GM23248 (cell line): ENCODE measurements at regions not wholly inside any gene's neighbourhood (a gene's known extent, or its start where the extent isn't known, plus 50 kb on each side); places are given as distances from the start of the nearest gene placed in this dataset.

Experiments used
- DNase-seq: peaks from one replicate; pipeline ENCODE4 v3.0.0-alpha.2; 2015
- H2AFZ ChIP-seq: fragments of 200-600 bp; sonication (generic); 2 replicates; pipeline ENCODE4 v1.6.1; 2016; ENCODE audit warnings: antibody characterized with exemption
- H3F3A ChIP-seq: fragments of 200-600 bp; sonication (generic); 2 replicates; pipeline ENCODE4 v1.6.1; 2016; ENCODE audit warnings: mild to moderate bottlenecking, antibody characterized with exemption, mixed run types; ENCODE audit not compliant: insufficient read depth
- H3K27ac ChIP-seq: fragments of 200-600 bp; sonication (generic); 2 replicates; pipeline ENCODE4 v1.5.1; 2016; ENCODE audit warnings: mild to moderate bottlenecking
- H3K27me3 ChIP-seq: fragments of 200-600 bp; sonication (generic); replicated peaks from 2 replicates; pipeline ENCODE4 v1.6.1; 2016; ENCODE audit warnings: mild to moderate bottlenecking; ENCODE audit not compliant: insufficient read depth
- H3K36me3 ChIP-seq: fragments of 200-600 bp; sonication (generic); 2 replicates; pipeline ENCODE4 v1.6.1; 2016; ENCODE audit warnings: low read depth, mild to moderate bottlenecking
- H3K4me1 ChIP-seq: fragments of 200-600 bp; sonication (generic); 2 replicates; pipeline ENCODE4 v1.6.1; 2016; ENCODE audit warnings: mild to moderate bottlenecking; ENCODE audit not compliant: insufficient read depth
- H3K4me2 ChIP-seq: fragments of 200-600 bp; sonication (generic); one replicate; pipeline ENCODE4 v1.6.1; 2016; ENCODE audit warnings: mild to moderate bottlenecking; ENCODE audit not compliant: unreplicated experiment
- H3K4me3 ChIP-seq: fragments of 200-600 bp; sonication (generic); 2 replicates; pipeline ENCODE4 v1.5.1; 2016; ENCODE audit warnings: mild to moderate bottlenecking
- H3K79me2 ChIP-seq: fragments of 200-600 bp; sonication (generic); 2 replicates; pipeline ENCODE4 v1.6.1; 2016; ENCODE audit warnings: mild to moderate bottlenecking; ENCODE audit not compliant: insufficient read depth
- H3K9ac ChIP-seq: fragments of 200-600 bp; sonication (generic); 2 replicates; pipeline ENCODE4 v1.6.1; 2016; ENCODE audit warnings: mild to moderate bottlenecking
- H3K9me2 ChIP-seq: fragments of 200-600 bp; sonication (generic); 2 replicates; pipeline ENCODE4 v1.6.1; 2016; ENCODE audit warnings: mixed run types, mild to moderate bottlenecking, moderate library complexity; ENCODE audit not compliant: insufficient read depth
- H3K9me3 ChIP-seq: fragments of 200-600 bp; sonication (generic); one replicate; pipeline ENCODE4 v1.6.1; 2017; ENCODE audit warnings: low read depth
- H4K20me1 ChIP-seq: fragments of 200-600 bp; sonication (generic); 2 replicates; pipeline ENCODE4 v1.6.0; 2016; ENCODE audit not compliant: insufficient read depth
- EZH2 ChIP-seq: fragments of 200-600 bp; sonication (generic); IDR thresholded peaks from 2 replicates; pipeline ENCODE4 v1.6.1; 2018; ENCODE audit warnings: antibody characterized with exemption, mild to moderate bottlenecking; ENCODE audit not compliant: insufficient read depth, poor library complexity, severe bottlenecking
- EZH2phosphoT487 ChIP-seq: fragments of 200-600 bp; sonication (generic); IDR thresholded peaks from 2 replicates; pipeline ENCODE4 v1.6.1; 2018; ENCODE audit warnings: antibody characterized with exemption, moderate library complexity, mild to moderate bottlenecking, low read depth; ENCODE audit not compliant: insufficient read depth
- WGBS, 2 experiments: methylation state at CpG; one replicate each; pipeline ENCODE4 v1.1.6; 2015 to 2017; ENCODE audit warnings: low lambda C conversion rate in 2 of 2, low coverage in 1 of 2; ENCODE audit errors: missing lambda C conversion rate in 2 of 2; 5-methylcytosine and 5-hydroxymethylcytosine counted together
- in situ Hi-C: fragments of 300-500 bp; cut with MboI; formaldehyde crosslinking; loops from 2 replicates; pipeline ENCODE4 v1.15.0; 2020

- 18 to 19% methylated on average over 3 of the region's 3 CpGs for WGBS, 2 experiments
- H3K36me3 ChIP-seq = no peaks in the 10 kb centered on the region
- H3K9ac ChIP-seq = no peak overlapping the region
- H3F3A ChIP-seq = no peaks in the 10 kb centered on the region
- no peak overlapping the region for H3K4me3 ChIP-seq
- H3K27me3 ChIP-seq = no peaks in the 10 kb centered on the region
- peak; percentile 68 for DNase-seq
- H3K27ac ChIP-seq = no peak overlapping the region
- H3K4me1 ChIP-seq = no peaks in the 10 kb centered on the region
- H3K79me2 ChIP-seq = no peaks in the 10 kb centered on the region
- H3K9me3 ChIP-seq = no peaks in the 10 kb centered on the region
- H3K4me2 ChIP-seq = no peak overlapping the region
- H2AFZ ChIP-seq = no peak overlapping the region
- H3K9me2 ChIP-seq = no peaks in the 10 kb centered on the region; the same call in 1 of the 2 replicates
- in situ Hi-C loops = no loop called here
- no peaks in the 10 kb centered on the region for H4K20me1 ChIP-seq
- TF ChIP-seq EZH2phosphoT487 (no peak), EZH2 (no peak)
Observed at GRCh38 chr12:77133566-77133965, 68.2 kb upstream of the E2F7 start.

GRCh38 chr12:77131977-77132490 is 66.7 kb upstream of the E2F7 start:
- Histone ChIP-seq H3F3A (no peaks in the 10 kb centered on the region), H3K9me3 (no peaks in the 10 kb centered on the region), H3K27ac (no peak overlapping the region), H3K9ac (no peak overlapping the region), H3K9me2 (no peaks in the 10 kb centered on the region; the same call in 1 of the 2 replicates), H3K4me2 (no peak overlapping the region), H3K4me3 (no peak overlapping the region), H3K27me3 (no peaks in the 10 kb centered on the region), H3K79me2 (no peaks in the 10 kb centered on the region), H4K20me1 (no peaks in the 10 kb centered on the region), H3K36me3 (no peaks in the 10 kb centered on the region), H2AFZ (no peak overlapping the region), H3K4me1 (no peaks in the 10 kb centered on the region)
- in situ Hi-C loops = no loop called here
- no peak for TF ChIP-seq EZH2
- TF ChIP-seq EZH2phosphoT487 = no peak
- 79 to 86% methylated on average over 2 of the region's 2 CpGs for WGBS, 2 experiments
- DNase-seq = no peak

- Histone ChIP-seq H3K27me3 (no peaks in the 10 kb centered on the region), H3K4me2 (no peak overlapping the region), H2AFZ (no peak overlapping the region), H3K4me1 (peaks cover 3% of the 10 kb centered on the region; the same call in 1 of the 2 replicates), H3K9ac (no peak overlapping the region), H4K20me1 (no peaks in the 10 kb centered on the region), H3K4me3 (no peak overlapping the region), H3K9me3 (no peaks in the 10 kb centered on the region), H3K9me2 (no peaks in the 10 kb centered on the region; the same call in 1 of the 2 replicates), H3F3A (peaks cover 9% of the 10 kb centered on the region), H3K79me2 (no peaks in the 10 kb centered on the region), H3K36me3 (no peaks in the 10 kb centered on the region), H3K27ac (no peak overlapping the region)
- TF ChIP-seq EZH2phosphoT487 (no peak), EZH2 (no peak)
- in situ Hi-C loops = no loop called here
- 83 to 86% methylated on average over 6 of the region's 6 CpGs for WGBS, 2 experiments
- no peak for DNase-seq
Observed at GRCh38 chr12:77130193-77130592, 64.8 kb upstream of the E2F7 start.

- Histone ChIP-seq H3K27me3 (no peaks in the 10 kb centered on the region), H3K9me3 (no peaks in the 10 kb centered on the region), H3K9me2 (no peaks in the 10 kb centered on the region), H3K4me1 (peaks cover 54% of the 10 kb centered on the region), H2AFZ (no peak overlapping the region), H3K9ac (0 out of 2 replicates have a peak overlapping the region, but pooled peaks have one; percentile 12), H4K20me1 (no peaks in the 10 kb centered on the region), H3K4me2 (peak overlapping the region; percentile 3), H3K79me2 (no peaks in the 10 kb centered on the region), H3F3A (peaks cover 57% of the 10 kb centered on the region), H3K36me3 (no peaks in the 10 kb centered on the region), H3K27ac (peak overlapping the region; percentile 77), H3K4me3 (no peak overlapping the region)
- WGBS, 2 experiments = 46% methylated on average over 2 of the region's 2 CpGs
- no peak for TF ChIP-seq EZH2
- no peak for TF ChIP-seq EZH2phosphoT487
- peak; percentile 89 for DNase-seq
- in situ Hi-C loops = no loop called here
Observed at GRCh38 chr12:77124767-77125166, 59.4 kb upstream of the E2F7 start.

GRCh38 chr12:77122661-77123060 is 57.3 kb upstream of the E2F7 start:
- Histone ChIP-seq H3K4me3 (peak overlapping the region; percentile 29), H3K4me2 (peak overlapping the region; percentile 44), H3K9me3 (no peaks in the 10 kb centered on the region), H3F3A (peaks cover 69% of the 10 kb centered on the region), H4K20me1 (no peaks in the 10 kb centered on the region), H3K79me2 (no peaks in the 10 kb centered on the region), H3K9me2 (no peaks in the 10 kb centered on the region), H3K27me3 (no peaks in the 10 kb centered on the region), H3K4me1 (peaks cover 68% of the 10 kb centered on the region), H3K27ac (peak overlapping the region; percentile 98), H3K36me3 (no peaks in the 10 kb centered on the region), H2AFZ (peak overlapping the region; percentile 34), H3K9ac (peak overlapping the region; percentile 77)
- peak; percentile 60 for DNase-seq
- in situ Hi-C loops = no loop called here
- TF ChIP-seq EZH2 (no peak), EZH2phosphoT487 (no peak)
